ENCODE measurements at regions not wholly inside any gene's neighbourhood (a gene's known extent, or its start where the extent isn't known, plus 50 kb on each side); places are given as distances from the start of the nearest gene placed in this dataset.

DNA sequence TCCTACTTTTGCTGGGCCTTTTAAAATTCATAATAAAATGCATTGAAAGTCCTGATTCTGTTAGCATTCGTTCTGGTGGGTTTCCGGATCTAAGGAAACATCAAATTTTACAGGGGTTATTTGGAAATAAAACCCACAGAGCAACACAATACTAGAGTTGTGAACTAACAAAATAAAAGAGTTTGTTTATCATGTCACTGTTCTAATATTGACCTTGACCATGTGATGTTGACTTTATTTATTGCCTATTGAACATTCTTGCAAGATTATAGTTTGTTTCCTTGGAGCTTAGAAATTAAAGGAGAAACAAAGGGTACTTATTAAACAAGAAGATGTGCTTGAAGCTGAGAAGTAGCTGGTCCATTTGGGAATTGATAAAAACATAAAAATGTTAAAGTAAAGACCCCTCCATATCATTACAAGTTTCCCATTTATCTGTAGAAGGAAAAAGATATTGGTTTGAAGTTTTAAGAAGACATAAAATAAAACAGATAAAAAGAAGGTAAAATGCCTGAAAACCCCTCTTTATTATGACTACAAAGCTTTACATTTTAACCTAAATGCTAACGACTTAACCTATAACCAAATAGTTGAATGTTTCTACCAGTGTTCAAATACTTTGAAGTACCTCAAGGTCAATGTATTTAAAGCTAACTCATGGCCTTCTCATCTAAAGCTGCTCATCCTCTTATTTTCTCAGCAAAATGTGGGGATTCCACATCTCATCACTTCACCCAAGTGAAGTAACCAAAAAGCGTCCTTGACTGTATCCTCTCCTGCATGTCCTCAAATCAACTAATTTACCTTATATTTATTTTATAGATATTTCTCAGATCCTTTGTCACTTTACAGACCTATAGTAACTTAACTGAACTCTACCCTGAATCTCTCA lies 179.6 kb downstream of the GASK1B start:
- no peak for DNase-seq
- H3K9ac ChIP-seq (ENCODE audit: low read length), result no peak overlapping the region
- ATAC-seq, result no peak
- H3K9me2 ChIP-seq (replicated peaks; ENCODE audit: low read length), result no peaks in the 10 kb centered on the region
- 0 out of 2 replicates have a peak overlapping the region, but pooled peaks have one; percentile 14 for H3K4me2 ChIP-seq (ENCODE audit: low read length)
- no peaks in the 10 kb centered on the region for H3F3A ChIP-seq (ENCODE audit: low read length, unreplicated experiment)
- no TSS peak for BruUV-seq (replicated peaks)
- ChIA-PET CTCF (no interaction called here), POLR2A (ENCODE audit: unreplicated experiment) (no interaction called here)
- H3K4me3 ChIP-seq (ENCODE audit: low read length), result no peak overlapping the region
- no peaks in the 10 kb centered on the region for H3K36me3 ChIP-seq (ENCODE audit: low read depth, low read length)
- peaks cover 25% of the 10 kb centered on the region for H3K4me1 ChIP-seq (ENCODE audit: insufficient read depth, low read length)
- no peaks in the 10 kb centered on the region for H3K9me3 ChIP-seq (ENCODE audit: low read length)
- TF ChIP-seq EZH2 (IDR thresholded peaks at IDR 0.05; ENCODE audit: low read length, unreplicated experiment) (no peak), CTCF (conservative IDR thresholded peaks at IDR 0.05; ENCODE audit: low read depth, low read length) (no peak), EZH2phosphoT487 (IDR thresholded peaks at IDR 0.05; ENCODE audit: borderline replicate concordance, low read length) (no peak)
- no peaks in the 10 kb centered on the region for H3K79me2 ChIP-seq (ENCODE audit: low read length)
- H3K27me3 ChIP-seq (ENCODE audit: low read length), result no peaks in the 10 kb centered on the region
- no peaks in the 10 kb centered on the region for H4K20me1 ChIP-seq (ENCODE audit: low read length)
- intact Hi-C loops (cut with micrococcal nuclease), result loop anchor here (1.0 to 2.0 kb wide), 3 partner anchors 28 to 260 kb away; no protein-coding TSS in a partner anchor
- no peak overlapping the region for H2AFZ ChIP-seq (ENCODE audit: low read length)
- no peak overlapping the region for H3K27ac ChIP-seq (ENCODE audit: low read length)

DNA sequence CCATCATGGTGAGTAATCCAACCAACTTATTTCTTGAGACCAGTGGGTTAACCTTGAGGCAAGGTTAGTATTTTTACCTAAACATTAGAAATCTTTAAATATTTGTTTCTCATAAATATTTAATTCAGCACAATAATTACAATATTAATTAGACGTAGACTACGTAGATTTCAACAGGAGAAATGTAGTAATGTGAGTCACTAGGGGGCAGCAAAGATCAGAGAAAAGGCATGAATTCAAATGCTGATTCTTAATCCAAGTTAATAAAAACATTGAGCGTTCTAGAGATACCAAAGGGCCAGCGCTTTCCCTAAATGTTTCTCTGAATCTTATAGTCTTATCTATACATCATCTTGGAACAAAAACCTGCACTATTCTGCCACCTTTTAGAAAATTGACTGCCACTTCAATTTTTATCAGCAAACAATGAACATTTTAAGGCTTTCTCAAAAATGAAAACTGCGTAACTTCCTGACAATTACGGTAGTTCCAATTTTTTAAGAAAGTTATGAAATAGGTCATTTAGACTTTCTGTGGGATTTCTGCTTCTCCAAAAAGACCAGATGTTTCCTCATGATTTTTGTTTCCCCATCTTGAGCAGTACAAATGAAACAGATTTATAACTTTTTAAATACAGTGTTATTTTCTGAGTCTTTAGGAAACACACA lies 180.7 kb downstream of the GASK1B start:
- no peaks in the 10 kb centered on the region for H3K36me3 ChIP-seq (ENCODE audit: low read depth, low read length)
- H2AFZ ChIP-seq (ENCODE audit: low read length), result peak overlapping the region; percentile 57

More for the DNA sequence above, 180.7 kb downstream of the GASK1B start:
- H3K9me2 ChIP-seq (replicated peaks; ENCODE audit: low read length), result no peaks in the 10 kb centered on the region
- H4K20me1 ChIP-seq (ENCODE audit: low read length), result no peaks in the 10 kb centered on the region
- H3K9me3 ChIP-seq (ENCODE audit: low read length), result no peaks in the 10 kb centered on the region
- H3F3A ChIP-seq (ENCODE audit: low read length, unreplicated experiment), result no peaks in the 10 kb centered on the region
- no peak overlapping the region for H3K27ac ChIP-seq (ENCODE audit: low read length)
- H3K27me3 ChIP-seq (ENCODE audit: low read length), result no peaks in the 10 kb centered on the region
- BruUV-seq (replicated peaks), result no TSS peak
- ChIA-PET CTCF (no interaction called here), POLR2A (ENCODE audit: unreplicated experiment) (no interaction called here)
- ATAC-seq (peak; percentile 48), DNase-seq (peak; percentile 81)
- H3K79me2 ChIP-seq (ENCODE audit: low read length), result no peaks in the 10 kb centered on the region
- intact Hi-C loops (cut with micrococcal nuclease), result loop anchor here (1.0 to 2.0 kb wide), 3 partner anchors 29 to 261 kb away; no protein-coding TSS in a partner anchor
- peak; percentile 71 for TF ChIP-seq CTCF (conservative IDR thresholded peaks at IDR 0.05; ENCODE audit: low read depth, low read length)
- TF ChIP-seq EZH2 (IDR thresholded peaks at IDR 0.05; ENCODE audit: low read length, unreplicated experiment), result no peak
- peak overlapping the region; percentile 46; the same call in 1 of the 2 replicates for H3K4me3 ChIP-seq (ENCODE audit: low read length)
- H3K4me1 ChIP-seq (ENCODE audit: insufficient read depth, low read length), result peaks cover 18% of the 10 kb centered on the region
- H3K4me2 ChIP-seq (ENCODE audit: low read length), result peak overlapping the region; percentile 75
- H3K9ac ChIP-seq (ENCODE audit: low read length), result no peak overlapping the region
